HS-27A (cell line): ENCODE measurements at regions not wholly inside any gene's neighbourhood (a gene's known extent, or its start where the extent isn't known, plus 50 kb on each side); places are given as distances from the start of the nearest gene placed in this dataset.
"Not testable (repeated sequence)": the region's sequence is repeated elsewhere in the genome, so short reads cannot be mapped to it uniquely, and the experiment has no call there.

ENCODE experiments used
- DNase-seq: peaks from one replicate; pipeline ENCODE4 v3.0.0-alpha.2; 2012; ENCODE audit warnings: low read depth, missing footprints

- DNase-seq: no peak
Observed at GRCh38 chr12:86411710-86412109, 155.5 kb upstream of the MGAT4C start.

- DNase-seq: no peak
Observed at GRCh38 chr12:86407620-86408208, 151.5 kb upstream of the MGAT4C start.

DNA sequence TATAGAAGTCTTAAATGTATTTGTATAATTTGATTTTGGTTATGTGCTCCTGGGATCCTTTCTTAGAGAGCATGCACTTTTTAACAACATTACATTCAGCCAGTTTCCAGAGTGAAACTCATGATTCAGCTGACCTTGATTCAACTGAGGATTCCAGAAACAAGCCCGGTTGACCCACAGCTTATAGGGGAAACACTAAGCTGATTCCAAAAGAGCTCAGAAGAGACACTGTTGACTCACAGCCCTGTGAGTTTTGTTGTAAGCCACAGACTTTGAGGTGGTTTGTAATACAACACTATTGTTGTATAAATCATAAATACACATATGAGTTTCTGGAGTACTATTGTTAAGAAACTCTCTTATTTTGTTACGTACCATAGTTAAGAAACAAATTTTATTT is 133.8 kb upstream of the MGAT4C start:
- DNase-seq: no peak

GRCh38 chr12:86387591-86388145 is 131.5 kb upstream of the MGAT4C start:
- DNase-seq: no peak

DNA sequence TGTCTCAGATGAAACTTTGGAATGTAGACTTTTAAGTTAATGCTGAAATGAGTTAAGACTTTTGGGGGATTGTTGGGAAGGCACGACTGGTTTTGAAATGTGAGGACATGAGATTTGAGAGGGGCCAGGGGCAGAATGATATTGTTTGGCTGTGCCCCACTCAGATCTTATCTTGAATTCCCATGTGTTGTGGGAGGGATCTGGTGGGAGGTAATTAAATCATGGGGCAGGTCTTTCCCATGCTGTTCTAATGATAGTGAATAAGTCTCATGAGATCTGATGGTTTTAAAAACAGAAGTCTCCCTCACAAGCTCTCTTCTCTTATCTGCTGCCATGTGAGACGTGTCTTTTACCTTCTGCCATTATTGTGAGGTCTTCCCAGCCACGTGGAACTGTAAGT is 127.6 kb upstream of the MGAT4C start:
- DNase-seq: not testable (repeated sequence)

DNA sequence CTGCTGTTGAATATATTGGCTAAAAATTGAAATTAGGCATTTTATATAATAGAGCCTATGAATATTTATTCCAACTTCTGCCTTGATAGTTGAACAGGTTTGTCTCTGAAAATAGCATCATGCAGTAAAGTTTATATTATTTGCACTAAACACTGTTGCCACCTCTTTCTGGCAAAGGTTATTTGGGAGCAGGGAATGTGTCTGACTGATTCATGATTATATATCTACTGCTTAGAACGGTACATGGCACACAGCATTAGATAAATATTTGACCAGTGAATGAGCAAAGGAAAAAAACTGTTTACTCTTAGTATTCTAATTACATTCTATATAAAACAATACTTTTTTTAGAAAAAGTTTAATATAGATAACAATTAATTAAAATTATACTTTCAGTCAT is 123.1 kb upstream of the MGAT4C start:
- no peak for DNase-seq

GRCh38 chr12:86376052-86376451 is 119.9 kb upstream of the MGAT4C start:
- DNase-seq: no peak

DNA sequence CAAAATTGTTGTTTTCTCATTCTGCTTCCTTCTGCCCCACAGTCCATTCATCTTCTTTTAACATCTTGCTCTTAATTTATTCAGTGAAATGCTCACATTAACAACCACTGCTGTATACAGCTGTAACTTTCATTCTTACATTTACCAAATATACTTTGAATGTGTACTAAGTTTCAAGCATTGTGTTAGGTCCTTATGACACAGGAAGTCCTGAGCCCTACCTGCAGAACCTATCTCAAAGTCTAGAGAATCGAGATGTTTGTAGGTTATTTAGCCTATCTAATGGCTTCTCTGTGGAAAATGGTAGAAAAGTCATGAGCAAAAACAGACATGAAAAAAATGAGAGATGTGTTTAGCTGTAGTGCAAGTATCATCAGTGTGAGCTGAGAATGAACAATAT is 117.6 kb upstream of the MGAT4C start:
- no peak for DNase-seq

GRCh38 chr12:86367137-86367536 is 110.9 kb upstream of the MGAT4C start:
- no peak for DNase-seq

DNA sequence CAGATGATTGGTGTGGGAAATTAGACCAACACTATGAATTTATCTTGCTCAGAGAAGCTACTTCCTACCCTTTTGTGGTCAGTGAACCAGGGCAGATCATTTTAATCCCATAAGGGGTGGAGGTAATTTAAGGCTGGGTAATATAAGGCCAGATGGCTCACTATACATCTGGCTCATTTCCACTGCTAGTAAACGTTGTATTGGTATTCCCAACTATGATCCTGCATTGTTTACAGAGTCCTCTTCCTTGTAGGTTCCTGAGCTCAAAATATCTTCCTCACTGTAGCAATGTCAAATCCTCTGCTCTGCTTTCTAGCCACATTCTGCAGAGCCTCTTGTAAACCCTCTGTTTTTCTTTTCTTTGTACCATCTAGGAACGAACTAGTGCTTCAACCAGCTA is 93.0 kb upstream of the MGAT4C start:
- no peak for DNase-seq

GRCh38 chr12:86333955-86334522 is 77.8 kb upstream of the MGAT4C start:
- no peak for DNase-seq

GRCh38 chr12:86331457-86331856 is 75.3 kb upstream of the MGAT4C start:
- DNase-seq: no peak

- DNase-seq: no peak
Observed at GRCh38 chr12:86331012-86331411, 74.8 kb upstream of the MGAT4C start.

DNA sequence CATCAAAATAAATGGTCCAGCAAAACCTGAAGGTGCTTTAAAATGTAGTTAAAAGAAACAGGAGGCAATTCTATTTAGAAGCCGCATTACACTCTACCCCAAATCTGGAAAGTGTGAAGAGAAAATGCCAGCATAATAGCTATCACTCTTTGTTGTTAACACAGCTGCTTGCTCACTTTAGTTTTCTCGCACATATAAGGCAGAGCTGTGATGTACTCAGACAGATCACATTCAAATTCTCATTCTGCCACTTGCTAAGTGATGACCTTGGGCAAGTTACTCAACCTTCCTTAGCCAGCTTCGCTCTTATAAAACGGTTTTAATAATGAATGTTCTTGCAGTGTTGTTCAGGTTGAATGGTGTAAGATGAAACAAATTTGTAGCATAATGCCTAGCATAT is 56.0 kb upstream of the MGAT4C start:
- DNase-seq: no peak
